ENCODE measurements at regions not wholly inside any gene's neighbourhood (a gene's known extent, or its start where the extent isn't known, plus 50 kb on each side); places are given as distances from the start of the nearest gene placed in this dataset.

DNA sequence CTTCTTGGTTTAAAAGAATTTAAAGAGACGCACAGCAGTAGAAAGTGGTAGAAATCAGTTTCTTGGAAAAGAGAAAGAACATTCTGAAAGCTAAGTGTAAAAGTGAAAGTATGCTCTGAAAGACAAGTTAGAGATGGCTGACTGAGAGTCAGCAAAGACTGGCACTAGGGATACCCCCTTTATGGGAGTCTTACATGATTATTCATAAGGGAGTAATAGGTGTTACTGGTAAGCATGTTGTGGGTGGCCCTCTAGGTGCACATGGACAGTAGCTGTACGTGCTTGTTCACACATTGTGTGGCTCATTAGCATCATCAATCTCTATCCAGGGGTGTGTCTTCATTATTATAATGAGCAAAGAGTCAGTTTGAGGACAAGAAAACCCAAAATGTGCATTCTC lies 816.2 kb downstream of the CBLN2 start:
- TF ChIP-seq, protein P1, sequence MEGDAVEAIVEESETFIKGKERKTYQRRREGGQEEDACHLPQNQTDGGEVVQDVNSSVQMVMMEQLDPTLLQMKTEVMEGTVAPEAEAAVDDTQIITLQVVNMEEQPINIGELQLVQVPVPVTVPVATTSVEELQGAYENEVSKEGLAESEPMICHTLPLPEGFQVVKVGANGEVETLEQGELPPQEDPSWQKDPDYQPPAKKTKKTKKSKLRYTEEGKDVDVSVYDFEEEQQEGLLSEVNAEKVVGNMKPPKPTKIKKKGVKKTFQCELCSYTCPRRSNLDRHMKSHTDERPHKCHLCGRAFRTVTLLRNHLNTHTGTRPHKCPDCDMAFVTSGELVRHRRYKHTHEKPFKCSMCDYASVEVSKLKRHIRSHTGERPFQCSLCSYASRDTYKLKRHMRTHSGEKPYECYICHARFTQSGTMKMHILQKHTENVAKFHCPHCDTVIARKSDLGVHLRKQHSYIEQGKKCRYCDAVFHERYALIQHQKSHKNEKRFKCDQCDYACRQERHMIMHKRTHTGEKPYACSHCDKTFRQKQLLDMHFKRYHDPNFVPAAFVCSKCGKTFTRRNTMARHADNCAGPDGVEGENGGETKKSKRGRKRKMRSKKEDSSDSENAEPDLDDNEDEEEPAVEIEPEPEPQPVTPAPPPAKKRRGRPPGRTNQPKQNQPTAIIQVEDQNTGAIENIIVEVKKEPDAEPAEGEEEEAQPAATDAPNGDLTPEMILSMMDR (IDR thresholded peaks at IDR 0.05), result no peak
- TF ChIP-seq EP300 (IDR thresholded peaks at IDR 0.05), result no peak
- no peak for TF ChIP-seq POLR2AphosphoS5 (IDR thresholded peaks at IDR 0.05)
